HFF-Myc (cell line): ENCODE measurements at regions not wholly inside any gene's neighbourhood (a gene's known extent, or its start where the extent isn't known, plus 50 kb on each side); places are given as distances from the start of the nearest gene placed in this dataset.
A peak's percentile ranks its signal among the peaks of the same experiment; 100 is the strongest.

Source experiments
- DNase-seq: peaks from one replicate; pipeline ENCODE4 v3.0.0-alpha.2; 2011; ENCODE audit warnings: low read depth; ENCODE audit errors: extremely low read depth
- H3K4me3 ChIP-seq: replicated peaks from 2 replicates; pipeline ENCODE4 v1.5.1; 2011; ENCODE audit warnings: low read depth, mild to moderate bottlenecking, control low read depth, low read length
- TF ChIP-seq, protein P1 (sequence below): IDR thresholded peaks from 2 replicates; pipeline ENCODE4 v1.5.1; 2012; ENCODE audit warnings: mild to moderate bottlenecking, low read depth, low read length, control low read depth; ENCODE audit errors: missing control alignments

DNA sequence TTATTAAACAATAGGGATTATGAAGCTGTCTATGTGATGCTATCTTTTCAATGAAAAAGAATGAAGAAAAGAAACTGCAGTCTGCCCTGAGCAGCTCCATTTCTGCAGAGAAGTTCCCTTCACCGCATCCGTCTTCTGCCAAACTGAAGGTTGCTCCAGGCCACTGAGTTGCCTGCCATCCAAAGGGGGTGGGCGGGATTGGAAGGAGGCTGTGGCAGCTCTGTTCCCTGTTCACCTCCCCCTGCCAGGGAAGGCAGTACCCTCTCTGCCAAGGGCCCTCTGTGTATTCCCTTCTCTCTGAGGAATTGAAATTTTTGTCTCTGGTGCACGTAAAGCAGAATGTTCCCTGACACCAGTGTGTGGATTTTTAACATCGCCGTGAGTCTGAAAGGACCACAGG, 243.1 kb upstream of the GHITM start:
- H3K4me3 ChIP-seq: no peak overlapping the region
- DNase-seq: no peak
- TF ChIP-seq, protein P1, sequence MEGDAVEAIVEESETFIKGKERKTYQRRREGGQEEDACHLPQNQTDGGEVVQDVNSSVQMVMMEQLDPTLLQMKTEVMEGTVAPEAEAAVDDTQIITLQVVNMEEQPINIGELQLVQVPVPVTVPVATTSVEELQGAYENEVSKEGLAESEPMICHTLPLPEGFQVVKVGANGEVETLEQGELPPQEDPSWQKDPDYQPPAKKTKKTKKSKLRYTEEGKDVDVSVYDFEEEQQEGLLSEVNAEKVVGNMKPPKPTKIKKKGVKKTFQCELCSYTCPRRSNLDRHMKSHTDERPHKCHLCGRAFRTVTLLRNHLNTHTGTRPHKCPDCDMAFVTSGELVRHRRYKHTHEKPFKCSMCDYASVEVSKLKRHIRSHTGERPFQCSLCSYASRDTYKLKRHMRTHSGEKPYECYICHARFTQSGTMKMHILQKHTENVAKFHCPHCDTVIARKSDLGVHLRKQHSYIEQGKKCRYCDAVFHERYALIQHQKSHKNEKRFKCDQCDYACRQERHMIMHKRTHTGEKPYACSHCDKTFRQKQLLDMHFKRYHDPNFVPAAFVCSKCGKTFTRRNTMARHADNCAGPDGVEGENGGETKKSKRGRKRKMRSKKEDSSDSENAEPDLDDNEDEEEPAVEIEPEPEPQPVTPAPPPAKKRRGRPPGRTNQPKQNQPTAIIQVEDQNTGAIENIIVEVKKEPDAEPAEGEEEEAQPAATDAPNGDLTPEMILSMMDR: no peak

DNA sequence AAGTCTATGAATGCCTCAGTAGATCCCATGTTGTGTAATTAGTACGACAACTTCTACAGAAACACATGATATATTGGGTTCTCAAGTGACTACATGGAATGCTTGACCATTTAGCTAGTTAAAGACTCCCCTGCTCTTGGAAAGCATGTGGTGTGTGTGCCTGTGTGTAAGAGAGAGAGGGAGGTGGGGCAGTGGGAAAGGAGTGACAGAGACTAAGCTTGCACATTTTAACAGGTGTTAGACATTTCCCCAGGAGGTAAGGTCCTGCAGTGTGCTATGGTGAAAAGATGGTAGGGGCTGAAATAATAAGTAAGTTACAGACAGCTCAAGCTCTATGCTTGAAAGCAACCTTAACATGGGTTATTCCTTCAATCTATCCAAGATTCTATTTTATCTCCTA, 241.7 kb upstream of the GHITM start:
- TF ChIP-seq, protein P1: no peak
- no peak for DNase-seq
- no peak overlapping the region for H3K4me3 ChIP-seq

DNA sequence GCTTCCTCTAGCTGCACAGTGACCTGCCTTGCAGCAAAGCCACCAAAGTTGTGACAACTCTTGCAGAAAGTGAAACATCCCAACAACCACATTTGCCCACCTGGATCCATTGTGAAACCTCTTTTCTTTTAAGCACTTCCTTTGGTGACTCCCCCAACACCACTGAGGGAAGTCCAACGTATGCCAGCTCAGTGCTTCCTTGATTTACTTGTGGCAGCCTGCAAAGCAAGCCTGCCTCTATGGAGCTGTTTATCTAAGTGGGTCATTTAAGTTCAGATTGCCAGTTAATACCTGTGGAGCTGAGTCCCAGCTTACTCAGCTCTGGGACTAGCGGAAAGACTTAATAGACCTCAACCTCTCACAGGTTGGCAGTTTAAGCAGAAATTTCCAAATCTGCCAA, 230.8 kb upstream of the GHITM start:
- TF ChIP-seq, protein P1: no peak
- DNase-seq: no peak
- H3K4me3 ChIP-seq: no peak overlapping the region

DNA sequence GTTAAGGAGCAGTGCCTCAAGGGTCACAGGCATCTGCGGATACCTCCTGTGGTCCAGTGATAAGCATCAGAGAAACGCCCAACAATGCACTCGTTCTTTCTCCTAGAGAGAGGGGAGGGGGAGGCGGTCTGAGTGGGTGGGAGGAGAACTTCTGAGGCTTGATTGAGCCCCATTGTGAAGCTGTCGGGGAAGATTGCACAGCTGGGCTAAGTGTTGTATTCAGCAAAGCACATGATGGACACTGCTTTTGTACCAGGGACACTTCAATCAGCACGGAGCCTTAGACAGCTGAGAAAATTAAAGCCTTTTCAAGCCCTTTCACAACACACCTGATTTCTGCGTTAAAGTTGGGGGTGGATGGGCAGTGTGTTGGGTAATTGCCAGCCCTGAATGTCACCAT, 230.3 kb upstream of the GHITM start:
- TF ChIP-seq, protein P1: no peak
- H3K4me3 ChIP-seq: no peak overlapping the region
- no peak for DNase-seq

DNA sequence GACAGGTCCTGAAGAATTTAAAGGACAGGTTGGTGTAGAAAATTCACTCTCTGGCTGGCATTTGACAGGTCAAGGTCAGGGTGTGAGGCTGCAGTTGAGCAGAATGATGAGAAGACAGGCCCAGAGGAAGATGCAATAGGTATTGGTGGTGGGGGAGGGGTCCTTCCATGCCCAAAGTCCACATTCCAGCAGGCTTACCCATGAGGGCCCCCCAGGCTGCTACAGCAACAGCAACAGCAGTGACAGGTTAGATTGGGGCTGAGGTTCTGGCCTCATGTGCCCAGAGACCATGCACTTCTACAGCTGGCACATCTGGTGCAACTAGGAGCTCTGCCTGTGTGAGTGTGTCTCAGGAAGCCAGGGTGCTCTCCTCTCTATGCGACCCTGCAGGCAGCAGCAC, 223.5 kb upstream of the GHITM start:
- no peak overlapping the region for H3K4me3 ChIP-seq
- TF ChIP-seq, protein P1: no peak
- DNase-seq: no peak

DNA sequence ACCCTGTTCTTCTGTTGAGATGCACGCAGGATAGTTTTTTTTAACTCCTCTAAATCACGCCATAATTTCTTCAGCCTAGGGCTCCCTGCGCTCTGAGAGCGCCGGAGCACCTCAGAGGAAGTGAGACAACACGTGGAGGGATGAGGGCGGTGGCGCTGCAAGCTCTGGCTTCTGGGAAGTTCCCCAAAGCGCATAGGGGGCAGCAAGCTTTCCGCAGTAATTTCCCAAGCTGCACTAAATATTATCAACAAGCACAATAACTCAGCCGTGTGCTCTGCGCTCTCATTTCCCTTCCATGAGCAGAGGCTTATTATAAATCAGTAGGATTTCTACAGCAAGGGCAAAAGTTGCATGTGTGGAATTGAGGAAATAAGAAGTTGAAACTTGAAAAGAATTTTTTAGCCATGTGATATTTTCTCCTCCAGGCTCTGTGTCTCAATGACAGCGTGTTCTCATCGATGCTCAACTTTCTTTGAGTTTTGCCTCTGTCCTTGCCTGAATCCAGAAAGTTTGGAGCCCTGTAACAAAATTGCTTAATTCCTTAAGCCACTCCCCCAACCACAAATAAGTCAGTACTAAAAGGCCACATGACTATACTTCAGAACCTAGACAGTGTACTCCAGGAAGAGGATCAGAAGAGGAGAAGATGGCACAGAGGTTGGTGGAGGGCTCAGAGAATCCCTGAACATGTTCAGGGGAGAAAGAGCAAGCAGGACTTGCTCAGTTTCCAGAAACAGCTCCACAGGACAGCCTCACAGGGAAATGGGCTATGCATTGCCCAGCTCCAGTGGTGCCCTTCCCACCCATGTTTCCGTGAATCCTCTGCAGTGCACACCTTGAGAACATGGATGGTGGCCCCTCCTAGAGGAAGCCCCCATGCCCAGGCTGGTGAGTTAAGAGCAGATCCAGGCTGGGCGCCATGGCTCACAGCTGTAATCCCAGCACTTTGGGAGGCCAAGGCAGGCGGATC, 221.5 kb upstream of the GHITM start:
- no peak overlapping the region for H3K4me3 ChIP-seq
- DNase-seq: no peak
- TF ChIP-seq, protein P1: peak; percentile 16
